HG03571 (cell line): ENCODE measurements at regions not wholly inside any gene's neighbourhood (a gene's known extent, or its start where the extent isn't known, plus 50 kb on each side); places are given as distances from the start of the nearest gene placed in this dataset.

Source experiments
- ATAC-seq: cut with Tn5 transposase; IDR thresholded peaks from one replicate; pipeline ENCODE4 v1.9.1; 2021; ENCODE audit not compliant: unreplicated experiment

GRCh38 chr2:163459986-163460385 is 275.8 kb downstream of the FIGN start:
- no peak for ATAC-seq

- no peak for ATAC-seq
Measured at GRCh38 chr2:163456953-163457743, 278.7 kb downstream of the FIGN start.

- peak; percentile 87 for ATAC-seq
Measured at GRCh38 chr2:163455815-163456214, 280.0 kb downstream of the FIGN start.

GRCh38 chr2:163453920-163454319 is 281.9 kb downstream of the FIGN start:
- ATAC-seq: no peak

GRCh38 chr2:163441603-163442002 is 294.2 kb downstream of the FIGN start:
- no peak for ATAC-seq

GRCh38 chr2:163436963-163437362 is 298.8 kb downstream of the FIGN start:
- no peak for ATAC-seq

GRCh38 chr2:163428187-163428586 is 307.6 kb downstream of the FIGN start:
- no peak for ATAC-seq

GRCh38 chr2:163420604-163421003 is 315.2 kb downstream of the FIGN start:
- no peak for ATAC-seq

- no peak for ATAC-seq
Measured at GRCh38 chr2:163419000-163419830, 316.6 kb downstream of the FIGN start.

GRCh38 chr2:163417596-163418337 is 318.0 kb downstream of the FIGN start:
- ATAC-seq: peak; percentile 93

- ATAC-seq: no peak
Measured at GRCh38 chr2:163414121-163414520, 321.7 kb downstream of the FIGN start.

GRCh38 chr2:163407296-163407695 is 328.5 kb downstream of the FIGN start:
- no peak for ATAC-seq

- no peak for ATAC-seq
Measured at GRCh38 chr2:163405298-163405697, 330.5 kb downstream of the FIGN start.

- no peak for ATAC-seq
Measured at GRCh38 chr2:163401481-163401880, 334.3 kb downstream of the FIGN start.

- ATAC-seq: no peak
Measured at GRCh38 chr2:163397451-163397850, 338.4 kb downstream of the FIGN start.

- ATAC-seq: no peak
Measured at GRCh38 chr2:163395602-163396001, 340.2 kb downstream of the FIGN start.

- ATAC-seq: no peak
Measured at GRCh38 chr2:163389838-163390237, 346.0 kb downstream of the FIGN start.

- no peak for ATAC-seq
Measured at GRCh38 chr2:163375472-163375871, 360.3 kb downstream of the FIGN start.

GRCh38 chr2:163375070-163375469 is 360.7 kb downstream of the FIGN start:
- ATAC-seq: no peak

GRCh38 chr2:163374282-163374681 is 361.5 kb downstream of the FIGN start:
- no peak for ATAC-seq

GRCh38 chr2:163373496-163373895 is 362.3 kb downstream of the FIGN start:
- no peak for ATAC-seq
